Osteoblast (primary cell): ENCODE measurements at regions not wholly inside any gene's neighbourhood (a gene's known extent, or its start where the extent isn't known, plus 50 kb on each side); places are given as distances from the start of the nearest gene placed in this dataset.

Source experiments
- DNase-seq: peaks from one replicate; pipeline ENCODE4 v3.0.0; 2011; ENCODE audit warnings: low spot score, mixed read lengths; ENCODE audit not compliant: insufficient read length; ENCODE audit errors: missing footprints
- H2AFZ ChIP-seq: 2 replicates; pipeline ENCODE4 v1.6.0; 2011; ENCODE audit warnings: mild to moderate bottlenecking, low read length
- H3K27ac ChIP-seq: 2 replicates; pipeline ENCODE4 v1.5.1; 2011; ENCODE audit warnings: mild to moderate bottlenecking, low read depth, low read length, moderate library complexity
- H3K27me3 ChIP-seq: 2 replicates; pipeline ENCODE4 v1.6.0; 2012; ENCODE audit warnings: mild to moderate bottlenecking, control low read depth, inconsistent platforms, low read length, moderate library complexity; ENCODE audit not compliant: insufficient read depth
- H3K36me3 ChIP-seq: 2 replicates; pipeline ENCODE4 v1.5.1; 2011; ENCODE audit warnings: mild to moderate bottlenecking, low read length, control low read depth, moderate library complexity; ENCODE audit not compliant: insufficient read depth
- H3K4me1 ChIP-seq: 2 replicates; pipeline ENCODE4 v1.5.1; 2011; ENCODE audit warnings: mild to moderate bottlenecking, low read length, control low read depth, moderate library complexity; ENCODE audit not compliant: insufficient read depth
- H3K4me2 ChIP-seq: 2 replicates; pipeline ENCODE4 v1.6.0; 2011; ENCODE audit warnings: mild to moderate bottlenecking, low read length; ENCODE audit not compliant: insufficient read depth
- H3K4me3 ChIP-seq: fragments of 200-600 bp; sonication (generic); 3 replicates; pipeline ENCODE4 v1.5.1; 2012; ENCODE audit warnings: mild to moderate bottlenecking, low read length, inconsistent platforms; ENCODE audit not compliant: insufficient read depth
- H3K79me2 ChIP-seq: 2 replicates; pipeline ENCODE4 v1.6.0; 2012; ENCODE audit warnings: mild to moderate bottlenecking, low read length, control low read depth, inconsistent platforms; ENCODE audit not compliant: insufficient read depth
- H3K9me3 ChIP-seq: 2 replicates; pipeline ENCODE4 v1.5.1; 2011; ENCODE audit warnings: low read depth, low read length, control low read depth
- H4K20me1 ChIP-seq: 2 replicates; pipeline ENCODE4 v1.6.0; 2012; ENCODE audit warnings: mild to moderate bottlenecking, low read length, control low read depth; ENCODE audit not compliant: insufficient read depth
- TF ChIP-seq, protein P1 (sequence below): IDR thresholded peaks from 2 replicates; pipeline ENCODE4 v1.5.1; 2011; ENCODE audit warnings: mild to moderate bottlenecking, low read depth, low read length, moderate library complexity; ENCODE audit errors: extremely low read depth

DNA sequence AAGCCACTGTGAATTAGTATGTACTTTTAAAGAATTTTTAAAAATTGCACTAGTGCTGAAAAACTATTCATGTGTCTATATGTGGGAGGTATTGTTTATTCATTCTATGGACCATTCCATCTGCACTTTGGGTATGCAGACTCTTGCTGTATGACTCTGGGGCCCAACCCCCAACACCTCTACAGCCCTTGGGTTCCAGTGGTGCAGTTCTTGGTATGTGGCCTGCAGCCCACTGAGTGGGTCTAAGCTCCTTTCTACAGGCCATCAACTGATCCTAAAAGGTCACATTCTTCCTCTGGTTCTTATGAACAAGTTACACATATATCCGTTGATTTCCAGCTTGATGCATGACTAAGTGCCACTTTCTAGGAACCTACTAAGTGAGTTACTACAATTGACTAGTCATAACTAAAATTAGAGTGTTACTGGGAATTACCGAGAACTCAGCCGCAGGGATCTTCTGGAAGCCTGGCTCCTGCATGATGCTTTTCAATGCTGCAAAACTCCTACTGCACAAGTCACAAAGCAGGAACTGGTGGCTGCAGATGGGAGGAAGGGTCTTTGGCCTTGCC, 62.4 kb upstream of the MED13L start:
- Histone ChIP-seq H3K4me1 (peaks cover 7% of the 10 kb centered on the region), H3K4me3 (no peak overlapping the region), H3K27ac (no peak overlapping the region), H3K36me3 (no peaks in the 10 kb centered on the region), H4K20me1 (no peaks in the 10 kb centered on the region), H3K79me2 (no peaks in the 10 kb centered on the region), H3K27me3 (no peaks in the 10 kb centered on the region), H2AFZ (no peak overlapping the region), H3K9me3 (no peaks in the 10 kb centered on the region), H3K4me2 (no peak overlapping the region)
- TF ChIP-seq, protein P1, sequence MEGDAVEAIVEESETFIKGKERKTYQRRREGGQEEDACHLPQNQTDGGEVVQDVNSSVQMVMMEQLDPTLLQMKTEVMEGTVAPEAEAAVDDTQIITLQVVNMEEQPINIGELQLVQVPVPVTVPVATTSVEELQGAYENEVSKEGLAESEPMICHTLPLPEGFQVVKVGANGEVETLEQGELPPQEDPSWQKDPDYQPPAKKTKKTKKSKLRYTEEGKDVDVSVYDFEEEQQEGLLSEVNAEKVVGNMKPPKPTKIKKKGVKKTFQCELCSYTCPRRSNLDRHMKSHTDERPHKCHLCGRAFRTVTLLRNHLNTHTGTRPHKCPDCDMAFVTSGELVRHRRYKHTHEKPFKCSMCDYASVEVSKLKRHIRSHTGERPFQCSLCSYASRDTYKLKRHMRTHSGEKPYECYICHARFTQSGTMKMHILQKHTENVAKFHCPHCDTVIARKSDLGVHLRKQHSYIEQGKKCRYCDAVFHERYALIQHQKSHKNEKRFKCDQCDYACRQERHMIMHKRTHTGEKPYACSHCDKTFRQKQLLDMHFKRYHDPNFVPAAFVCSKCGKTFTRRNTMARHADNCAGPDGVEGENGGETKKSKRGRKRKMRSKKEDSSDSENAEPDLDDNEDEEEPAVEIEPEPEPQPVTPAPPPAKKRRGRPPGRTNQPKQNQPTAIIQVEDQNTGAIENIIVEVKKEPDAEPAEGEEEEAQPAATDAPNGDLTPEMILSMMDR: no peak
- no peak for DNase-seq

GRCh38 chr12:116343331-116343884, 65.9 kb upstream of the MED13L start:
- H3K36me3 ChIP-seq: no peaks in the 10 kb centered on the region
- TF ChIP-seq, protein P1: no peak
- no peaks in the 10 kb centered on the region for H3K79me2 ChIP-seq
- no peak overlapping the region for H3K4me3 ChIP-seq
- no peaks in the 10 kb centered on the region for H3K9me3 ChIP-seq
- H3K4me2 ChIP-seq: no peak overlapping the region
- peaks cover 21% of the 10 kb centered on the region for H3K4me1 ChIP-seq
- no peak for DNase-seq
- H3K27ac ChIP-seq: no peak overlapping the region
- no peak overlapping the region for H2AFZ ChIP-seq
- no peaks in the 10 kb centered on the region for H3K27me3 ChIP-seq
- no peaks in the 10 kb centered on the region for H4K20me1 ChIP-seq

GRCh38 chr12:116346222-116346621, 68.7 kb upstream of the MED13L start:
- no peak for DNase-seq
- Histone ChIP-seq H3K4me3 (no peak overlapping the region), H4K20me1 (no peaks in the 10 kb centered on the region), H3K4me2 (peak overlapping the region; percentile 16), H3K36me3 (no peaks in the 10 kb centered on the region), H3K79me2 (no peaks in the 10 kb centered on the region), H3K9me3 (no peaks in the 10 kb centered on the region), H2AFZ (no peak overlapping the region), H3K27ac (no peak overlapping the region), H3K27me3 (no peaks in the 10 kb centered on the region), H3K4me1 (peaks cover 14% of the 10 kb centered on the region)
- TF ChIP-seq, protein P1: no peak

- Histone ChIP-seq H4K20me1 (no peaks in the 10 kb centered on the region), H3K36me3 (no peaks in the 10 kb centered on the region), H3K4me2 (peak overlapping the region; percentile 16), H2AFZ (no peak overlapping the region), H3K4me1 (peaks cover 14% of the 10 kb centered on the region), H3K27me3 (no peaks in the 10 kb centered on the region), H3K9me3 (no peaks in the 10 kb centered on the region), H3K4me3 (no peak overlapping the region), H3K79me2 (no peaks in the 10 kb centered on the region), H3K27ac (no peak overlapping the region)
- TF ChIP-seq, protein P1: no peak
- peak; percentile 93 for DNase-seq
These were observed 69.2 kb upstream of the MED13L start for GRCh38 chr12:116346741-116347140.
